ENCODE measurements at regions not wholly inside any gene's neighbourhood (a gene's known extent, or its start where the extent isn't known, plus 50 kb on each side); places are given as distances from the start of the nearest gene placed in this dataset.

DNA sequence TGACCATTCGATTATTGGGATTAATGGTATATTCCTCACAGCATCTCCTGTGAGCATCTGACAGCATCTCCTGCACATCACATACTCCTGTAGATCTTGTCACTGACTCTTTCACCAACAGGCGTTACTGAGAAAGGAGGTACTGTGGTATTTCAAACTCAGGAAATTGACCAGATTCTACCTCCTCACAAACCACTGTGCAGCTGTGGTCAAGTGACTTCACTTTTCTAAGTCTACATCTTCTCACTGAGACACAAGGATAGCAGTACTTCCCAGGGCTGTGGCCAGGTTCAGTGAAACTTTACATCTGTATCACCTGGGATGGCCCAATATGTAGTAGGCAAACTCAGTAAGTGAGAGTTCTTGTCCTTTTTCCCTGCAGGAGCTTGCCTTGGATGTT, 332.3 kb upstream of the ADAMTSL1 start:
- H3K27me3 ChIP-seq (ENCODE audit: insufficient read depth, low read length) = no peaks in the 10 kb centered on the region
- no peak overlapping the region for H3K4ac ChIP-seq (ENCODE audit: low read depth, low read length)
- no CpG with 5 or more reads among the region's 2 CpGs for WGBS (ENCODE audit: extremely low coverage, insufficient read length, low lambda C conversion rate)
- H3K56ac ChIP-seq (ENCODE audit: insufficient read length, low read depth, low read length) = no peak overlapping the region
- H2BK12ac ChIP-seq (ENCODE audit: insufficient read length, low read depth, low read length) = no peak overlapping the region
- no peak overlapping the region for H4K8ac ChIP-seq (replicated peaks; ENCODE audit: insufficient read length, low read depth, low read length)
- no peak overlapping the region for H4K5ac ChIP-seq (ENCODE audit: insufficient read length, low read depth, low read length)
- H3K79me1 ChIP-seq (ENCODE audit: insufficient read depth, low read depth, low read length, poor library complexity, severe bottlenecking) = no peaks in the 10 kb centered on the region
- no peak overlapping the region for H3K9ac ChIP-seq (ENCODE audit: extremely low read depth, insufficient read length, low read length)
- H3K79me2 ChIP-seq (ENCODE audit: insufficient read depth, low read length) = no peaks in the 10 kb centered on the region
- H3K23ac ChIP-seq (ENCODE audit: insufficient read length, low read depth, low read length) = no peak overlapping the region
- Mint-ChIP-seq H3K4me3 (no peak overlapping the region), H3K9me3 (no peaks in the 10 kb centered on the region), H3K4me1 (peaks cover 6 to 12% of the 10 kb centered on the region in 2 experiments), H3K27ac (no peak overlapping the region), H3K36me3 (ENCODE audit: insufficient read depth in 1 of 3, low read depth in 3 of 3) (no peaks in the 10 kb centered on the region; a peak in 1 of 7 replicates), H3K27me3 (ENCODE audit: low read depth) (no peaks in the 10 kb centered on the region; the same call in 1 of the 2 replicates)
- no peak overlapping the region for H2BK20ac ChIP-seq (ENCODE audit: low read depth, low read length, poor library complexity, severe bottlenecking)
- H3K9me3 ChIP-seq (ENCODE audit: control insufficient read depth, low read depth, low read length) = no peaks in the 10 kb centered on the region
- no peak overlapping the region for H3K27ac ChIP-seq (ENCODE audit: insufficient read length, low read depth, low read length)
- H2BK120ac ChIP-seq (ENCODE audit: low read depth, low read length, poor library complexity, severe bottlenecking) = no peak overlapping the region
- no peak overlapping the region for H2AFZ ChIP-seq (ENCODE audit: low read length)
- TF ChIP-seq, protein P1, sequence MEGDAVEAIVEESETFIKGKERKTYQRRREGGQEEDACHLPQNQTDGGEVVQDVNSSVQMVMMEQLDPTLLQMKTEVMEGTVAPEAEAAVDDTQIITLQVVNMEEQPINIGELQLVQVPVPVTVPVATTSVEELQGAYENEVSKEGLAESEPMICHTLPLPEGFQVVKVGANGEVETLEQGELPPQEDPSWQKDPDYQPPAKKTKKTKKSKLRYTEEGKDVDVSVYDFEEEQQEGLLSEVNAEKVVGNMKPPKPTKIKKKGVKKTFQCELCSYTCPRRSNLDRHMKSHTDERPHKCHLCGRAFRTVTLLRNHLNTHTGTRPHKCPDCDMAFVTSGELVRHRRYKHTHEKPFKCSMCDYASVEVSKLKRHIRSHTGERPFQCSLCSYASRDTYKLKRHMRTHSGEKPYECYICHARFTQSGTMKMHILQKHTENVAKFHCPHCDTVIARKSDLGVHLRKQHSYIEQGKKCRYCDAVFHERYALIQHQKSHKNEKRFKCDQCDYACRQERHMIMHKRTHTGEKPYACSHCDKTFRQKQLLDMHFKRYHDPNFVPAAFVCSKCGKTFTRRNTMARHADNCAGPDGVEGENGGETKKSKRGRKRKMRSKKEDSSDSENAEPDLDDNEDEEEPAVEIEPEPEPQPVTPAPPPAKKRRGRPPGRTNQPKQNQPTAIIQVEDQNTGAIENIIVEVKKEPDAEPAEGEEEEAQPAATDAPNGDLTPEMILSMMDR (conservative IDR thresholded peaks at IDR 0.05) = no peak
- no peak overlapping the region for H2AK5ac ChIP-seq (ENCODE audit: insufficient read length, low read length)
- no peak overlapping the region for H3K18ac ChIP-seq (ENCODE audit: insufficient read length, low read depth, low read length)
- H3T11ph ChIP-seq (ENCODE audit: low read length) = no peak overlapping the region
- H3K4me2 ChIP-seq (ENCODE audit: insufficient read depth, insufficient read length, low read length) = no peak overlapping the region
- no peak overlapping the region for H3K14ac ChIP-seq (ENCODE audit: insufficient read depth, low read length)
- H3K4me1 ChIP-seq (ENCODE audit: insufficient read depth, low read length) = no peaks in the 10 kb centered on the region
- H4K91ac ChIP-seq (ENCODE audit: insufficient read length, low read depth, low read length) = no peak overlapping the region
- no peak overlapping the region for H2BK15ac ChIP-seq (ENCODE audit: low read depth, low read length)
- no peaks in the 10 kb centered on the region for H4K20me1 ChIP-seq (ENCODE audit: control insufficient read depth, insufficient read depth, insufficient read length)
- DNase-seq = no peak
- H3K23me2 ChIP-seq (ENCODE audit: insufficient read length, low read depth, low read length, poor library complexity, severe bottlenecking) = no peaks in the 10 kb centered on the region
- no peak overlapping the region for H2BK5ac ChIP-seq (ENCODE audit: insufficient read length, low read length)
